Activated T-cell treated with anti-CD3 and anti-CD28 coated beads, Interleukin-2, amount 50 U/mL, for 48 hours (primary cell): ENCODE measurements at regions not wholly inside any gene's neighbourhood (a gene's known extent, or its start where the extent isn't known, plus 50 kb on each side); places are given as distances from the start of the nearest gene placed in this dataset.

Experiments
- DNase-seq, 2 experiments: peaks; one replicate each; pipeline ENCODE4 v3.0.0-alpha.2; 2020

- DNase-seq: peak; percentile 45 to 57
Measured at GRCh38 chr7:21253740-21254687, 173.9 kb upstream of the SP4 start.

GRCh38 chr7:21256310-21256877 lies 171.5 kb upstream of the SP4 start:
- DNase-seq: no peak

DNA sequence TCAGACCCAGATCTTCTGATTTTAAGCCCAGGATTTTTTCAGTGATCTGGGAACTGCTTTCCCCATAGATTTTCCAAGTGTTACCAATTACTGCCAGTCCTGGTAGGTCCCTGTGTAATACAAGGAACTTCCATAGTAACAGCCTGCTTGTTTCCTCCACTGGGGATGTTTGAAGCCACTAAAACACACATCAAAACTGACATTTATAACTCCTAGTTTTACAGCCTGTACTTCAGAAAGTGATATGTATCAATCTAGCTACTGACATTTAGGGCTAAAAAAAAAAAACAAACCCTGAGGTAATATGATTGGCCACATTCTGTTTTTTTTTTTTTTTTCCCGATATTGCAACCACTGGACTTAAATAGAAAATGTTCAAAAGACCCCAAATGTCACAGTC lies 166.9 kb upstream of the SP4 start:
- no peak for DNase-seq

- DNase-seq: peak; percentile 53 to 65
Measured at GRCh38 chr7:21261627-21262594, 166.0 kb upstream of the SP4 start.

DNA sequence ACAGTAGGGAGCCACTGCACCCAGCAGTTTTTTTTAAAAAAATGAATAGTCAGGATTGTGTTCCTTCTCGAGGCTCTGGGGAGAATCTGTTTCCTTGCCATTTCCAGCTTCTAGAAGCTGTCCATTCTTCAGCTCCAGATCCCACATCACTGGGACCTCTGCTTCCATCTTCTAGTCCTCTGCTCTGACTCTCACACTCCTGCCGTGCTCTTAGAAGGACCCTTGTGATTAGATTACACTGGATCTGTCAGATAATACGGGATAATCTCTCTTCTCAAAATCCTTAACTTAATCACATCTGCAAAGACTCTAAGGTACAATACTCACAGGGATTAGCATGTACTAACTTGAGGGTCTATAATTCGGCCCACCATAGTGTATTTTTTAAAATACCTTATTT lies 158.9 kb upstream of the SP4 start:
- no peak for DNase-seq

GRCh38 chr7:21276471-21277035 lies 151.3 kb upstream of the SP4 start:
- no peak for DNase-seq

DNA sequence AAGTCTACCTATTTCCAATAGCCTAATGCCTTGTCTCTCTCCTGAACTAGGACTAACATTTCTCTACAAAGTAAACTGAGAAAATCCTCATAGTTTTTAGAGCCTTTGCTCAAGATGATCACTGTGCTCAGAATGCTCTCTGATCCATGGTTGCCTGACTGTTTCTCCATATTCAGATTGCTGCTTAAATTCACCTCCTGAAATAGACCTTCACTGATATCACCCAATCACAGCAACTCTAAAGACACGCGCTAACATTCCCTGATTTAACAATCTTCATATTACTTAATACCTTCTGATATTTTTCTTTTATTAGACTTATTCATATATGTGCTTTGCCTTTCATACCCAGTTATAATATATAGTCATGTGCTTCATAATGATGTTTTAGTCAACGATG lies 148.9 kb upstream of the SP4 start:
- no peak for DNase-seq

GRCh38 chr7:21281193-21281592 lies 146.7 kb upstream of the SP4 start:
- DNase-seq: no peak

DNA sequence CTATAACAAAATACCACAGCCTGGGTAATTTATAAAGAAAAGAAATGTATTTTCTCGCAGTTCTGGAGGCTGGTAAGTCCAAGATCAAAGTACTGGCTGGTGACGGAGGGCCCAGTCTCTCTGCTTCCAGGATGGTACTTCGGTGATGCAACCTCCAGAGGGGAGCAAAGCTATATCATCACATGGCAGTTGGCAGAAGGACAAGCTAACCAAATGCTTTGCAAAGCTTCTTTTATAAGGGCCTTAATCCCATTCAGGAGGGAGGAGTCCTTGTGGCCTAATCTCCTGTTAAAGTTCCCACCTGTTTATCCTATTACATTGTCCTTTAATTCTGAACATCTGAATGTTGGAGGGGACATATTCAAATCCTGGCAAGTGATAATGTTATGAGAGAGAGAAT lies 134.1 kb upstream of the SP4 start:
- DNase-seq: no peak

DNA sequence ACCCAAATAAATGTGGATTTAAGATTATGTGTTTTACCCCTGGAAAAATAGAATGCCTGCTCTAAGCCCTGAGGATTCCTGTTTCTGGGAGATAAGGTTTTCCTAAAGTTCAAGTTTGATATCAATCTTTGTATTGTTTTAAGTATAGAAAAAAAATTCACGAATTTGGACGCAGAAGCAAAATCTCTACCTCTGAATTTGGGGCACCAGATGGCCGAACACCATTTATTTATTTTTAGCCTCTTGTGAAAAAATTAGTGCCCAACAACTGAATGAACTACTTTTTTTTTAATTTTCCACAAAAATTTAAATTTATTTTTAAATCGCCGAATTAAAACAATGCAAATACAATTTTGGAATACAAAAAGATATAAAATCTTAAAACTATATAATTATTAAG lies 128.1 kb upstream of the SP4 start:
- DNase-seq: no peak

DNA sequence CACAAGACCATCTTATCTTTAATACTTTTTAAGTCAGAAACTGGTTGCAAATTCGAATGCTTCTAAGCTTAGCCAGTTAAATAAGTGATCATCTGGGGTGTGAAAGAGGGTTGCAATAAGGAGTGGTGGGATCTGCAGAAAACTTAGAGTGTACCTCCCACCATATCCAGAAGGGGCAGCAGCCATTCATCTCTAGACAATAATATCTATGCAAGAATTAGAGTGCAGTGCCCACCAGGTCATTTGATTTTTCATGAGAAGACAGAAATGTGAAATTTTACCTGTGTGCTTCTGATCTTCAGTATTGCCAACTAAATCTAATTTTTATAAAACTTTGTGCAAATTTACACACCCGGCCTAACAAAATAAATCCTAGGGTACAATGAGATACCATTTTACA lies 127.2 kb upstream of the SP4 start:
- DNase-seq: no peak

- DNase-seq: no peak
Measured at GRCh38 chr7:21304808-21305375, 123.0 kb upstream of the SP4 start.

DNA sequence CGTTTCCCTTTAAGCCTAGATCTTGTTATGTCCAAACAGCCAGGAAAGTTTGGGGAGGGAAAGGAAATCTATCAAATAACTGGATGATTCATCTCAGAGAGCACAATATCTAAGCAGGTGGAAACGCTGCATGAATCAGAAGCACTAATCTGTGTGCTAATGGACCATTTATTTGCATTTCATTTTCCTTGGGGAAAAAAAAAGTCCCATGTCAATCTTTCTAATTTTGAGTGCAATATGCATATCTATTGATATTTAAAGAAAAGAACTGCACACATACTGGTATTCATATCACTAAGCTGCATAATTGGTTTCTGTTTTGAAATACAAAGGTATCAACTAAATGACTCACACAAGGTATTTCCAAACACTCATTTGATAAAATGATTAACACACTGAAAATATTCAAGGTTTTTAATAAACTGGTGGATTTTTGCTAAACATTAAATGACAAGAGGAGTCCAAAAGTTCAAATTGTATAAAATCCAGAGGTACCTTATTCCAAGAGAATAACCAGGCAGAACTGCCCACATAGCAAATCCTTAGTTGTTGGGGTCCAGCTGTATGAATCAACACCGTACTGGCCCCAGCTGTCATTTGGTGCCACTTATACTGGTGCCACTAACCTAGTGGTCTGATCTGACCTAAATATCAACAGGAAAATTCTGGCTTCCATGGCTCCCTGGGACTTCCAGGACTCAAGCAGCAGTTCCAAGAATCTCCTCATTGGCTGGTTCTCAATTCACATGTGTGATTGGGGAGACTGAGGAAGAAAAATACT lies 122.2 kb upstream of the SP4 start:
- no peak for DNase-seq

GRCh38 chr7:21314954-21315353 lies 112.9 kb upstream of the SP4 start:
- DNase-seq: no peak

- no peak for DNase-seq
Measured at GRCh38 chr7:21317966-21318915, 109.6 kb upstream of the SP4 start.

DNA sequence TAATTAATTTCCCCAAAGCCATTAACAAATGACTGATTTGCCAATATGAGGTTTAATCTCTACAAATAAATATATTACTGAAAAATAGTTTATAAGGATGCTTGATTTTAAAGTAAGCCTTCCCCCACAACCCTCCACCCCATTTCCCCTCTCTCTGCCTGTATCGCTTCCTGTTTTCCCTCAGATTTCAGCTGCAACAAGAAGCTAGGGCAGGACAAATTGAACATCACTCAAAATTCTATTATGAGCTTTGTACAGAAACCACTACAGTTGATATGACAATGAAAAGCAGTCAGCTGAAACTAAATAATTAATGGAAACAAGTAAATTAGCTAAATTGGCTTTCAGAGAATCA lies 109.0 kb upstream of the SP4 start:
- DNase-seq: no peak

DNA sequence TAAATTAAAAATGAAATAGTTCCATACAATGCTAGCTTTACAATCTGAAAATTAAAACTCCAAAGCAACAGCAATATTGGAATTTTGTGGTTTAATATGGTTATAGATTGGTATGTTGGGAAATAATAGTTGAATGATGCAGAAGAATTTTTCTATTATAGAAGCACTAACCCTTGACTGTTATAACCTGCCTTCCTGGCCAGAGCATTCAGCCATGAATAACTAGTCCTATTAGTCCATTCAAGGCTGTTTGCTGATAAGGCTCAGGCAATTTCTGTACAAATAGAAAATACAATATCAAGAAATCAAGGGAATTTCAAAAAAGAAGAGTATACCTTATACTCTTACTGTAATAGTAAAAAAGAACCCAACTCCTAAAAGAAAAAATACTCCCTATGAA lies 101.6 kb upstream of the SP4 start:
- no peak for DNase-seq

DNA sequence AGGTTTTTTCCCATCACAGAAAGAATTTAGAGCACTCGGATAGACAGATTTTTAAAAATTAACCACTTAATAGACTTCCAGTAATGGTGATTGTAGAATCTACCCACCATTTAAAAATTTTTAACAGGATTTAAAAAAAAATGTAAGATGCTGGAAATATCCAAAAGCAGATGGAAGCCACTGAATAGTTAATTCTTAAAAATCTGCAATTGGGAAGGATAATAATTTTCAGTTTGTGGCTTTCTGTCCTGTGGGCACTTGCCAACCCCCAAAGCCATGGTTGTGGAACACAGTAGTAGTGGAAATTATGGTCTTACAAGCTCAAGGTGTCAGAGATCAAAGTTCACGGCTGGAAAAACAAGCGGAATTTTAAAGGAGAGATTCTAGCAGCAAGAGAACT lies 101.0 kb upstream of the SP4 start:
- DNase-seq: no peak

DNA sequence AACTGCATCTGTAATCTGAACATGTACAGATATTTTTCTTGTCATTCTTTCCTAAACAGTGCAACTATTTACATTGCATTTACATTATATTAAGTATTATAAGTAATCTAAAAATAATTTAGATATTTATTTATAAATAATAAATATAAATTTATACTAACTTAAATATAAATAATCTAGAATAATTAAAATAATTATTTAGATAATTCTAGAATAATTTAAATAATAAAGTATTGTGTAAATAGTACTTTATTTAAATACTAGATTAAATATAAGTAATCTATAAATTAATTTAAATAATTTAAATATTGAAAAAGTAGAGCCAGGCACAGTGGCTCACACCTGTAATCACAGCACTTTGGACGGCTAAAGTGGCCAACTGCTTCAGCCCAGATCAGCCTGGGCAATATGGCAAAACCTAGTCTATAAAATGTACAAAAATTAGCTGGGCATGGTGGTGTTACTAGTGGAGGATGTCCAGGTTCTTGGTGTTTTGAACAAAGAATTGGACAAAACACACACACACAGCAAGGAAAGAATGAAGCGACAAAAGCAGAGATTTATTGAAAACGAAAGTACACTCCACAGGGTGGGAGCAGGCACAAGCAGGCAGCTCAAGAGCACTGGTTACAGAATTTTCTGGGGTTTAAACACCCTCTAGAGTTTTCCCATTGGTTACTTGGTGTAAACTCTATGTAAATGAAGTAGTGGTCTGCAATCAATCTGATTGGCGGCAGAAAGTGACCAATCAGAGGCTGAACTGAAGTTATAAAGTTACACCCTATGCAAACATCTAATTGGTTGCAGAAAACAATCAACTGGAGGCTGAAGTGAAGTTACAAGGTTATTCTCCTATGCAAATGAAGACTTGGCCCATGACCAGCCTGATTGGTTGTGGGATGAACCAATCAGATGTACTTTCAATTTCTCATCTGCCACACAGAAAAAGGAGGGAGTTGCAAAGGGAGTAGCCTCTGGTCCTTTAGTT lies 100.2 kb upstream of the SP4 start:
- DNase-seq: no peak
